MM.1S (cell line): ENCODE measurements at regions not wholly inside any gene's neighbourhood (a gene's known extent, or its start where the extent isn't known, plus 50 kb on each side); places are given as distances from the start of the nearest gene placed in this dataset.

ENCODE experiments used
- DNase-seq: peaks from one replicate; pipeline ENCODE4 v3.0.0-alpha.2; 2015
- H2AFZ ChIP-seq: fragments of 300-600 bp; sonication (generic); 2 replicates; pipeline ENCODE4 v1.6.0; 2016; ENCODE audit warnings: antibody characterized with exemption, low read length
- H3F3A ChIP-seq: fragments of 300-600 bp; sonication (generic); 2 replicates; pipeline ENCODE4 v1.6.1; 2016; ENCODE audit warnings: mild to moderate bottlenecking, antibody characterized with exemption, low read length, moderate library complexity, mixed read lengths; ENCODE audit not compliant: insufficient read depth
- H3K27ac ChIP-seq: fragments of 300-600 bp; sonication (generic); 2 replicates; pipeline ENCODE4 v1.5.1; 2016; ENCODE audit warnings: mild to moderate bottlenecking, low read length
- H3K27me3 ChIP-seq: fragments of 300-600 bp; sonication (generic); replicated peaks from 2 replicates; pipeline ENCODE4 v1.6.0; 2016; ENCODE audit warnings: low read length; ENCODE audit not compliant: insufficient read depth
- H3K36me3 ChIP-seq: fragments of 300-600 bp; sonication (generic); replicated peaks from 2 replicates; pipeline ENCODE4 v1.6.1; 2016; ENCODE audit warnings: mild to moderate bottlenecking, low read length, mixed read lengths; ENCODE audit not compliant: insufficient read depth
- H3K4me1 ChIP-seq: fragments of 300-600 bp; sonication (generic); 2 replicates; pipeline ENCODE4 v1.6.1; 2016; ENCODE audit warnings: low read length, mixed read lengths
- H3K4me2 ChIP-seq: fragments of 300-600 bp; sonication (generic); 2 replicates; pipeline ENCODE4 v1.6.0; 2016; ENCODE audit warnings: low read depth, low read length
- H3K4me3 ChIP-seq: fragments of 300-600 bp; sonication (generic); 2 replicates; pipeline ENCODE4 v1.5.1; 2016; ENCODE audit warnings: low read length, mixed read lengths
- H3K79me2 ChIP-seq: fragments of 300-600 bp; sonication (generic); 2 replicates; pipeline ENCODE4 v1.6.1; 2016; ENCODE audit warnings: mixed run types, low read length, mixed read lengths
- H3K9ac ChIP-seq: fragments of 300-600 bp; sonication (generic); 2 replicates; pipeline ENCODE4 v1.6.1; 2016; ENCODE audit warnings: low read length, mixed read lengths
- H3K9me2 ChIP-seq: fragments of 300-600 bp; sonication (generic); replicated peaks from 2 replicates; pipeline ENCODE4 v1.6.1; 2016; ENCODE audit warnings: mild to moderate bottlenecking, low read length, mixed read lengths; ENCODE audit not compliant: insufficient read depth
- H3K9me3 ChIP-seq: fragments of 300-600 bp; sonication (generic); replicated peaks from 2 replicates; pipeline ENCODE4 v1.6.1; 2016; ENCODE audit warnings: mild to moderate bottlenecking, low read length, mixed read lengths; ENCODE audit not compliant: insufficient read depth
- H4K20me1 ChIP-seq: fragments of 300-600 bp; sonication (generic); 2 replicates; pipeline ENCODE4 v1.6.1; 2016; ENCODE audit warnings: mild to moderate bottlenecking, low read length, moderate library complexity, mixed read lengths; ENCODE audit not compliant: insufficient read depth
- EZH2 ChIP-seq: fragments of 300-600 bp; sonication (generic); optimal IDR thresholded peaks from 2 replicates; pipeline ENCODE3; 2017; ENCODE audit warnings: low read depth, mild to moderate bottlenecking, antibody characterized with exemption, low read length, mixed read lengths
- EZH2phosphoT487 ChIP-seq: fragments of 300-600 bp; sonication (generic); IDR thresholded peaks from 2 replicates; pipeline ENCODE4 v1.6.1; 2018; ENCODE audit warnings: antibody characterized with exemption, low read length
- TF ChIP-seq, protein P1 (sequence below): fragments of 300-600 bp; sonication (generic); IDR thresholded peaks from 2 replicates; pipeline ENCODE4 v1.5.1; 2016; ENCODE audit warnings: antibody characterized with exemption, low read length, mixed read lengths

DNA sequence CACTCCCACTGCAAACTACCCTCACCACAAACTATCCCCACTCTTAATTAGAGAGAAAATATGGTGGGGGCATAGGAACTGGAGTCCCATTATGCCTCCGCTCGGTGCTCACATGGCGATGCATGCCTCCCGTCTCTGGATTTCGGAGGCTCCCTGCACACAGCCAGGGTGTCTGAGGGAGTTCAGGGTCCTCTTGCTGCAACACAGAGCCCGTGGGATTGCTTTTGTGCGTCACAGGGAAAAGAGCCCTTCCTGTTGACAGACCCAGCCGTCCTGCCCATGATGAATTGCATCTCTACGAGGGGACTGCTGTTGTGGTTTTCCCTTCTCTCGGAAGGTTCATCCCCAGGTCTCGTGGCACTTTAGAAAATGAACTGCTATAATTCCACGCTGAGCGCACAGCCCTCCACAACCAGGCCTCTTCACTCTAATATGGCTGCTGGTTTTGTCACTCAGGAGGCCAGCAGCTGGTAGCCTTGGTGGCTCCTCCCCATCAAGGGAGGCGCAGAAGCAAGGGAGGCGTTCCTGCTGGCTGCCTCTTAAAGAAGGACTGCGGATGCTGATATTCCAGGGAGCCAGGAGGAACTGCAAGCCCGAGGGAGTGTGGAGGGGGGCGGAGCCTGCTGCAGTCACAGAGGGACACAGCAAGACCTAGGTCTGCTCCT lies 158.0 kb downstream of the KCNA5 start:
- Histone ChIP-seq H3K27ac (no peak overlapping the region), H3K79me2 (no peaks in the 10 kb centered on the region), H3F3A (no peaks in the 10 kb centered on the region), H3K4me2 (no peak overlapping the region), H3K27me3 (no peaks in the 10 kb centered on the region), H4K20me1 (no peaks in the 10 kb centered on the region), H3K9ac (no peak overlapping the region), H3K36me3 (no peaks in the 10 kb centered on the region), H3K9me2 (no peaks in the 10 kb centered on the region), H3K9me3 (no peaks in the 10 kb centered on the region), H3K4me1 (no peaks in the 10 kb centered on the region), H3K4me3 (no peak overlapping the region), H2AFZ (no peak overlapping the region)
- no peak for TF ChIP-seq EZH2phosphoT487
- no peak for TF ChIP-seq EZH2
- TF ChIP-seq, protein P1, sequence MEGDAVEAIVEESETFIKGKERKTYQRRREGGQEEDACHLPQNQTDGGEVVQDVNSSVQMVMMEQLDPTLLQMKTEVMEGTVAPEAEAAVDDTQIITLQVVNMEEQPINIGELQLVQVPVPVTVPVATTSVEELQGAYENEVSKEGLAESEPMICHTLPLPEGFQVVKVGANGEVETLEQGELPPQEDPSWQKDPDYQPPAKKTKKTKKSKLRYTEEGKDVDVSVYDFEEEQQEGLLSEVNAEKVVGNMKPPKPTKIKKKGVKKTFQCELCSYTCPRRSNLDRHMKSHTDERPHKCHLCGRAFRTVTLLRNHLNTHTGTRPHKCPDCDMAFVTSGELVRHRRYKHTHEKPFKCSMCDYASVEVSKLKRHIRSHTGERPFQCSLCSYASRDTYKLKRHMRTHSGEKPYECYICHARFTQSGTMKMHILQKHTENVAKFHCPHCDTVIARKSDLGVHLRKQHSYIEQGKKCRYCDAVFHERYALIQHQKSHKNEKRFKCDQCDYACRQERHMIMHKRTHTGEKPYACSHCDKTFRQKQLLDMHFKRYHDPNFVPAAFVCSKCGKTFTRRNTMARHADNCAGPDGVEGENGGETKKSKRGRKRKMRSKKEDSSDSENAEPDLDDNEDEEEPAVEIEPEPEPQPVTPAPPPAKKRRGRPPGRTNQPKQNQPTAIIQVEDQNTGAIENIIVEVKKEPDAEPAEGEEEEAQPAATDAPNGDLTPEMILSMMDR, result no peak
- no peak for DNase-seq

DNA sequence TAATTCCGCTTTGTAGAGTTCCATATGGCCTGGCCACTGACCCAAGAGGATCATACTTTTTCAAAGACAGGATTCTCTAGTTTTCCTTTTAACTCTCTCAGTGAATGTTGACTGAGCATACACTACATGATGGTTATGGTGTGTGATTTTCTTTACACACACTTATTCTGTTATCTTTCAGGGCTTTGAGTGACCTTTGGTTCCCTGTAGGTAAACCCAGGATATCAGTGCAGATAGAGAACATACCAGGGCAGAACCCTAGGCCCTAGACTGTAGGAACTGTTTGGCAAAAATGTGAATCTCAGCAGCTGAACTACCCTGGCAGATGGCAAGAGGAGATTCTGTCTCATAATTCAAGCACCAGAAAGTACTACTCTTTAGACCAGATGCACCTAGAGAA lies 159.6 kb downstream of the KCNA5 start:
- H3K9me3 ChIP-seq, result no peaks in the 10 kb centered on the region
- H2AFZ ChIP-seq, result no peak overlapping the region
- no peaks in the 10 kb centered on the region for H3K9me2 ChIP-seq
- no peak for DNase-seq
- H3K79me2 ChIP-seq, result no peaks in the 10 kb centered on the region
- no peaks in the 10 kb centered on the region for H3K27me3 ChIP-seq
- no peaks in the 10 kb centered on the region for H3K4me1 ChIP-seq
- H3F3A ChIP-seq, result no peaks in the 10 kb centered on the region
- H3K9ac ChIP-seq, result no peak overlapping the region
- no peaks in the 10 kb centered on the region for H3K36me3 ChIP-seq
- TF ChIP-seq EZH2phosphoT487 (no peak), EZH2 (no peak)
- TF ChIP-seq, protein P1, result no peak
- no peak overlapping the region for H3K4me2 ChIP-seq
- no peak overlapping the region for H3K4me3 ChIP-seq
- no peak overlapping the region for H3K27ac ChIP-seq
- H4K20me1 ChIP-seq, result no peaks in the 10 kb centered on the region

DNA sequence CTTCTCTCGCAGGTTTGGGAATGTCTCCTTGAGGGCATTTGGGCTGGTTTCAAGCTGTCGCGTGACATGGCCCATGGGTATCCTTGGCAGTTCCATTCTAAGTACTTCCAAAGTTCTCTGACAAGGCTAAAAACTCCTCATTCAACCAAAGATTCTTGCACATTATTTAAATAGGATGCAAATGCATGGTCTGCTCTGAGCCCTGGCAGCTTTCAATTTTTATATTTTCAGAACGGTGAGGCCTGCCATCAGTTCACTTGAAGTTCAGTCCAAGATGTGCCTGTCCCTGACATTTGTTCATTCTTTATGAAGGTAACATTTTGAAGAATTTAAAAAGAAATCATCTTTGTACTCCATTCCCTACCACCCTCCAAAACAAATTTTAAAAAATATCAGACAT lies 160.0 kb downstream of the KCNA5 start:
- no peak overlapping the region for H2AFZ ChIP-seq
- H3K79me2 ChIP-seq, result no peaks in the 10 kb centered on the region
- no peak for DNase-seq
- H3K27me3 ChIP-seq, result no peaks in the 10 kb centered on the region
- H3K9me2 ChIP-seq, result no peaks in the 10 kb centered on the region
- no peak overlapping the region for H3K27ac ChIP-seq
- H3K4me3 ChIP-seq, result no peak overlapping the region
- TF ChIP-seq EZH2phosphoT487 (no peak), EZH2 (no peak)
- TF ChIP-seq, protein P1, result no peak
- no peaks in the 10 kb centered on the region for H4K20me1 ChIP-seq
- H3K4me1 ChIP-seq, result no peaks in the 10 kb centered on the region
- no peak overlapping the region for H3K9ac ChIP-seq
- H3F3A ChIP-seq, result no peaks in the 10 kb centered on the region
- H3K9me3 ChIP-seq, result no peaks in the 10 kb centered on the region
- H3K36me3 ChIP-seq, result no peaks in the 10 kb centered on the region
- no peak overlapping the region for H3K4me2 ChIP-seq
